GM23248 (cell line): ENCODE measurements at regions not wholly inside any gene's neighbourhood (a gene's known extent, or its start where the extent isn't known, plus 50 kb on each side); places are given as distances from the start of the nearest gene placed in this dataset.

ENCODE experiments used
- EZH2 ChIP-seq: fragments of 200-600 bp; sonication (generic); IDR thresholded peaks from 2 replicates; pipeline ENCODE4 v1.6.1; 2018; ENCODE audit warnings: antibody characterized with exemption, mild to moderate bottlenecking; ENCODE audit not compliant: insufficient read depth, poor library complexity, severe bottlenecking
- EZH2phosphoT487 ChIP-seq: fragments of 200-600 bp; sonication (generic); IDR thresholded peaks from 2 replicates; pipeline ENCODE4 v1.6.1; 2018; ENCODE audit warnings: antibody characterized with exemption, moderate library complexity, mild to moderate bottlenecking, low read depth; ENCODE audit not compliant: insufficient read depth

DNA sequence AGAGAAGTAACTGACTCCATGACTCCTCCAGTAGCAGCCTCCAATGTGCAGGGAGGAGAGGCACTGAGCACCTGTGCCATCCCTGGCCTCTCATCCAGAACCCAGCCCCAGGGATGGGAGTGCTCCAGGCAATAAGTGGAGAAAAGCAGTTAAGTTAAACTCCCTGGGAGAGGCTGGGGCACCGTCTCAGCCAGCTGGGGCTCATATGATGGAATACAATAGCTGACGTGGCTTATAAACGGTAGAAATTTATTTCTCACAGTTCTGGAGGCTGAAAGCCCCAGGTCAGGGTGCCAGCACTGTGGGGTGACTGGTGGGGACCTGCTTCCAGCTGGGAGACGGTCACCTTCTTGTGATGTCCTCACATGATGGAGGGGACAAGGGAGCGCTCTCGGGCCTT, 94.7 kb downstream of the RAMP3 start:
- TF ChIP-seq EZH2 = no peak
- no peak for TF ChIP-seq EZH2phosphoT487
